ENCODE measurements at regions not wholly inside any gene's neighbourhood (a gene's known extent, or its start where the extent isn't known, plus 50 kb on each side); places are given as distances from the start of the nearest gene placed in this dataset.
"Not testable (repeated sequence)": the region's sequence is repeated elsewhere in the genome, so short reads cannot be mapped to it uniquely, and the experiment has no call there.

GRCh38 chr21:15672578-15672977 is 57.2 kb upstream of the USP25 start:
- not testable (repeated sequence) for TF ChIP-seq CTCF (IDR thresholded peaks at IDR 0.05 in 2 of 3, conservative IDR thresholded peaks at IDR 0.05 in 1 of 3; ENCODE audit: control insufficient read depth in 2 of 3, extremely low read depth in 1 of 3, insufficient read depth in 1 of 3, low read depth in 3 of 3, low read length in 3 of 3); EP300 (IDR thresholded peaks at IDR 0.05; ENCODE audit: borderline replicate concordance in 1 of 2, control insufficient read depth in 1 of 2, low read depth in 2 of 2, low read length in 2 of 2); TAF1 (IDR thresholded peaks at IDR 0.05; ENCODE audit: borderline replicate concordance, low read depth, low read length); CHD2 (IDR thresholded peaks at IDR 0.05; ENCODE audit: borderline replicate concordance, low read depth, low read length); POLR2AphosphoS5 (IDR thresholded peaks at IDR 0.05; ENCODE audit: low read length); SP1 (IDR thresholded peaks at IDR 0.05; ENCODE audit: low read depth, low read length); SMC3 (IDR thresholded peaks at IDR 0.05; ENCODE audit: borderline replicate concordance, low read length); NFYB (IDR thresholded peaks at IDR 0.05; ENCODE audit: insufficient read depth, low read depth, low read length); BCLAF1 (IDR thresholded peaks at IDR 0.05); KDM1A (IDR thresholded peaks at IDR 0.05; ENCODE audit: borderline replicate concordance); SMAD1 (IDR thresholded peaks at IDR 0.05; ENCODE audit: low read depth, partially characterized antibody); CREM (IDR thresholded peaks at IDR 0.05; ENCODE audit: low read depth)
